ENCODE measurements at regions not wholly inside any gene's neighbourhood (a gene's known extent, or its start where the extent isn't known, plus 50 kb on each side); places are given as distances from the start of the nearest gene placed in this dataset.

DNA sequence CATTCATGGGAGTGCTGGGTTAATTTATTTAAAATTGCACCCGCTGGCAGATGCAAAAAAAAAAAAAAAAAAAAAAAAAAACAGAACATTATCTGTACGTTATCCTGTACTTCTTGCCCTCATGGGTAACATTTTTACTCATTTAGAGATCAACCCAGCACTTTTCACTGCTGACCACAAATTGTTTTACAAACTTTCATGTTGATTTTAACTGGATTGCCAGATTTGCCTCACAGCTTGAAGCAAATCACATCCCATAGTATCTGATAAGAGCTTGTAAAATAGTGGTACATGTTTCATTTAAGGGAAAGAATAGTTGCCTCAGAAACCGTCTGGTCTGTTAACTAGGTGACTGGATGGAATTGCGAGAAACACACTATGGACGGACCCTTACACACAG, 640.8 kb downstream of the TRIML1 start:
- no TSS peak for BruUV-seq (replicated peaks)
- CTCF ChIA-PET = no interaction called here
- H3K27me3 Mint-ChIP-seq (ENCODE audit: unreplicated experiment) = no peaks in the 10 kb centered on the region
- intact Hi-C loops (cut with micrococcal nuclease; ENCODE audit: unreplicated experiment) = loop anchor here (10.0 kb wide), 1 partner anchor 345 kb away; no protein-coding TSS in a partner anchor
- no peak overlapping the region for H3K27ac Mint-ChIP-seq (ENCODE audit: unreplicated experiment)
- no peak for DNase-seq
- TF ChIP-seq CTCF (IDR thresholded peaks at IDR 0.05; ENCODE audit: unreplicated experiment) = no peak
- H3K9me3 Mint-ChIP-seq (ENCODE audit: low read depth, unreplicated experiment) = no peaks in the 10 kb centered on the region
- H3K36me3 Mint-ChIP-seq (ENCODE audit: insufficient read depth, unreplicated experiment) = no peaks in the 10 kb centered on the region
- H3K4me3 Mint-ChIP-seq (ENCODE audit: low read depth, unreplicated experiment) = no peak overlapping the region
- H3K4me1 Mint-ChIP-seq (ENCODE audit: low read depth, unreplicated experiment) = no peaks in the 10 kb centered on the region

DNA sequence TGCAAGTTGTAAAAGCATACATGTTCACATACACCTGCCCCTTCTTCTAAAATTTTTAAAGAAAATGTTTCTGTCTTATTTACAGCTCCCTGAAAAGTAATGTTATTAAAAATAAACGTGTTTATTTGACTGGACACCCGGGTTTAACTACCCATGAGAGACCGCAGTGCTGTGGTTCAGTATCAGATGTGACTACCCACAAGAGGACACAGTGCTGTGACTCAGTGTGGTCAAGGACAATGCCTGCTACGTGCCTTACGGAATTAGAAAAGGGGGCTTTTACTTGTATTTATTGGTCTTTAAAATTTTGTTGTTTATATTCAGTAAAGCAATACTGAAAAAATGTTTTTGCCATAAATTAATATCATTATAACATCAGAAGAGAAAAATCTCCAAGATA, 641.4 kb downstream of the TRIML1 start:
- no peak overlapping the region for H3K27ac Mint-ChIP-seq (ENCODE audit: unreplicated experiment)
- no TSS peak for BruUV-seq (replicated peaks)
- no peaks in the 10 kb centered on the region for H3K36me3 Mint-ChIP-seq (ENCODE audit: insufficient read depth, unreplicated experiment)
- no peaks in the 10 kb centered on the region for H3K9me3 Mint-ChIP-seq (ENCODE audit: low read depth, unreplicated experiment)
- DNase-seq = no peak
- no peaks in the 10 kb centered on the region for H3K4me1 Mint-ChIP-seq (ENCODE audit: low read depth, unreplicated experiment)
- TF ChIP-seq CTCF (IDR thresholded peaks at IDR 0.05; ENCODE audit: unreplicated experiment) = no peak
- H3K4me3 Mint-ChIP-seq (ENCODE audit: low read depth, unreplicated experiment) = no peak overlapping the region
- CTCF ChIA-PET = no interaction called here
- no peaks in the 10 kb centered on the region for H3K27me3 Mint-ChIP-seq (ENCODE audit: unreplicated experiment)
- intact Hi-C loops (cut with micrococcal nuclease; ENCODE audit: unreplicated experiment) = loop anchor here (10.0 kb wide), 1 partner anchor 344 kb away; no protein-coding TSS in a partner anchor

- Mint-ChIP-seq H3K4me1 (ENCODE audit: low read depth, unreplicated experiment) (no peaks in the 10 kb centered on the region), H3K27me3 (ENCODE audit: unreplicated experiment) (no peaks in the 10 kb centered on the region), H3K9me3 (ENCODE audit: low read depth, unreplicated experiment) (no peaks in the 10 kb centered on the region), H3K27ac (ENCODE audit: unreplicated experiment) (no peak overlapping the region), H3K36me3 (ENCODE audit: insufficient read depth, unreplicated experiment) (no peaks in the 10 kb centered on the region), H3K4me3 (ENCODE audit: low read depth, unreplicated experiment) (no peak overlapping the region)
- BruUV-seq (replicated peaks) = no TSS peak
- TF ChIP-seq CTCF (IDR thresholded peaks at IDR 0.05; ENCODE audit: unreplicated experiment) = peak; percentile 32
- DNase-seq = peak; percentile 19
- intact Hi-C loops (cut with micrococcal nuclease; ENCODE audit: unreplicated experiment) = loop anchor here (10.0 kb wide), 1 partner anchor 343 kb away; no protein-coding TSS in a partner anchor
- CTCF ChIA-PET = no interaction called here
These were observed 642.4 kb downstream of the TRIML1 start for GRCh38 chr4:188781655-188782054.

- Mint-ChIP-seq H3K36me3 (ENCODE audit: insufficient read depth, unreplicated experiment) (no peaks in the 10 kb centered on the region), H3K9me3 (ENCODE audit: low read depth, unreplicated experiment) (no peaks in the 10 kb centered on the region), H3K4me1 (ENCODE audit: low read depth, unreplicated experiment) (no peaks in the 10 kb centered on the region), H3K27me3 (ENCODE audit: unreplicated experiment) (no peaks in the 10 kb centered on the region), H3K4me3 (ENCODE audit: low read depth, unreplicated experiment) (no peak overlapping the region), H3K27ac (ENCODE audit: unreplicated experiment) (no peak overlapping the region)
- CTCF ChIA-PET = no interaction called here
- intact Hi-C loops (cut with micrococcal nuclease; ENCODE audit: unreplicated experiment) = loop anchor here (10.0 kb wide), 1 partner anchor 342 kb away; no protein-coding TSS in a partner anchor
- BruUV-seq (replicated peaks) = no TSS peak
- no peak for TF ChIP-seq CTCF (IDR thresholded peaks at IDR 0.05; ENCODE audit: unreplicated experiment)
- DNase-seq = no peak
These were observed 643.9 kb downstream of the TRIML1 start for GRCh38 chr4:188783175-188783574.
